HEK293 (cell line): ENCODE measurements at regions not wholly inside any gene's neighbourhood (a gene's known extent, or its start where the extent isn't known, plus 50 kb on each side); places are given as distances from the start of the nearest gene placed in this dataset.

ENCODE experiments used
- CTCF ChIP-seq: fragments of 450-650 bp; formaldehyde crosslinking; IDR thresholded peaks from 2 replicates; pipeline ENCODE4 v1.5.1; 2016; ENCODE audit warnings: missing biosample characterization, missing genetic modification characterization
- IKZF3 ChIP-seq: fragments of 450-650 bp; IDR thresholded peaks from 2 replicates; pipeline ENCODE4 v1.5.0; 2018; ENCODE audit warnings: missing biosample characterization, mild to moderate bottlenecking, missing genetic modification characterization, moderate library complexity
- ZNF362 ChIP-seq: fragments of 450-650 bp; formaldehyde crosslinking; IDR thresholded peaks from 2 replicates; pipeline ENCODE4 v1.5.1; 2016; ENCODE audit warnings: missing biosample characterization, missing genetic modification characterization

GRCh38 chr5:118461436-118461835 is 526.9 kb downstream of the DTWD2 start:
- TF ChIP-seq ZNF362 (tag by site-specific recombination) (no peak), IKZF3 (tag by site-specific recombination) (no peak), CTCF (no peak)
